ENCODE measurements at regions not wholly inside any gene's neighbourhood (a gene's known extent, or its start where the extent isn't known, plus 50 kb on each side); places are given as distances from the start of the nearest gene placed in this dataset.

GRCh38 chr5:162484095-162484494, 416.5 kb downstream of the GABRG2 start:
- no peaks in the 10 kb centered on the region for H3K36me3 ChIP-seq (ENCODE audit: control insufficient read depth, insufficient read depth, low read length)
- no peaks in the 10 kb centered on the region for H3K9me3 ChIP-seq (ENCODE audit: control insufficient read depth, insufficient read depth, low read depth, low read length)
- H3K27me3 ChIP-seq (ENCODE audit: control insufficient read depth, insufficient read depth, low read length): no peaks in the 10 kb centered on the region
- H3K9ac ChIP-seq (ENCODE audit: low read length): no peak overlapping the region
- H3K27ac ChIP-seq (ENCODE audit: low read depth, low read length): no peak overlapping the region
- H3K4me1 ChIP-seq (ENCODE audit: control insufficient read depth, insufficient read depth, low read length): no peaks in the 10 kb centered on the region
- no peak overlapping the region for H3K4me3 ChIP-seq (ENCODE audit: low read depth, low read length)

- Histone ChIP-seq H3K9me3 (ENCODE audit: control insufficient read depth, insufficient read depth, low read depth, low read length) (no peaks in the 10 kb centered on the region), H3K9ac (ENCODE audit: low read length) (no peak overlapping the region), H3K4me3 (ENCODE audit: low read depth, low read length) (no peak overlapping the region), H3K27me3 (ENCODE audit: control insufficient read depth, insufficient read depth, low read length) (no peaks in the 10 kb centered on the region), H3K27ac (ENCODE audit: low read depth, low read length) (no peak overlapping the region), H3K4me1 (ENCODE audit: control insufficient read depth, insufficient read depth, low read length) (no peaks in the 10 kb centered on the region), H3K36me3 (ENCODE audit: control insufficient read depth, insufficient read depth, low read length) (no peaks in the 10 kb centered on the region)
Measured at GRCh38 chr5:162484986-162485385, 417.4 kb downstream of the GABRG2 start.

DNA sequence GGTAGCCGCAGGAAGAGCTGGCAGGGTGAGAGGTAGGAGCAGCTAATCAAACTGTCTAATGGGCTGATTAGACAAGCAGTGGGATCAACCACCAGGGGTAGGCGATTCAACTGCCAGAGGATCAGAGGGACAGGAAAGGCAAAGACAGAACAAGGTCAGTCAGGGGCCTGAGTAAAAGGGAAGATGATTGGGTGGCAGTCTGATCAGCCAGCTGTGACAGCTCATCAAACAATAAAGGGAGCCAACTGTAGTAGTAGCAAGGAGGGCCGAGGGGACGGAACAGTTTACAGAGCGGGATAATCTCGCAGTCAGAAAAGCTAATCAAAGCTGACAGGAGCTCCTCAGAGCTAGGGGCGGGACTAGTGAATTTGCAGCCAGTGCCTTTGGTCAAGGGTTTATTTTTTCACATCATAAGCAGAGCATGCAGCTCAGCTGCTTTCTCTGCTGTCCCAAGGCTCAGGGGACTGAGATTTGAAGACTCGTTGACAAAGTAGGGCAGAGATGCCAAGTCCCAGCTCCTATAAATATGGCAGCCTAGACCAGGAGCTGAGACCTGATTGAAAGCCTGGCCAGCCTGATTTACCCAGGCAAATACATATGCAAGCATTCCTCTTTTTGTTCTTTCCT, 418.2 kb downstream of the GABRG2 start:
- H3K27ac ChIP-seq (ENCODE audit: low read depth, low read length): no peak overlapping the region
- H3K9ac ChIP-seq (ENCODE audit: low read length): no peak overlapping the region
- no peak overlapping the region for H3K4me3 ChIP-seq (ENCODE audit: low read depth, low read length)
- H3K4me1 ChIP-seq (ENCODE audit: control insufficient read depth, insufficient read depth, low read length): no peaks in the 10 kb centered on the region
- H3K36me3 ChIP-seq (ENCODE audit: control insufficient read depth, insufficient read depth, low read length): no peaks in the 10 kb centered on the region
- H3K9me3 ChIP-seq (ENCODE audit: control insufficient read depth, insufficient read depth, low read depth, low read length): no peaks in the 10 kb centered on the region
- no peaks in the 10 kb centered on the region for H3K27me3 ChIP-seq (ENCODE audit: control insufficient read depth, insufficient read depth, low read length)

DNA sequence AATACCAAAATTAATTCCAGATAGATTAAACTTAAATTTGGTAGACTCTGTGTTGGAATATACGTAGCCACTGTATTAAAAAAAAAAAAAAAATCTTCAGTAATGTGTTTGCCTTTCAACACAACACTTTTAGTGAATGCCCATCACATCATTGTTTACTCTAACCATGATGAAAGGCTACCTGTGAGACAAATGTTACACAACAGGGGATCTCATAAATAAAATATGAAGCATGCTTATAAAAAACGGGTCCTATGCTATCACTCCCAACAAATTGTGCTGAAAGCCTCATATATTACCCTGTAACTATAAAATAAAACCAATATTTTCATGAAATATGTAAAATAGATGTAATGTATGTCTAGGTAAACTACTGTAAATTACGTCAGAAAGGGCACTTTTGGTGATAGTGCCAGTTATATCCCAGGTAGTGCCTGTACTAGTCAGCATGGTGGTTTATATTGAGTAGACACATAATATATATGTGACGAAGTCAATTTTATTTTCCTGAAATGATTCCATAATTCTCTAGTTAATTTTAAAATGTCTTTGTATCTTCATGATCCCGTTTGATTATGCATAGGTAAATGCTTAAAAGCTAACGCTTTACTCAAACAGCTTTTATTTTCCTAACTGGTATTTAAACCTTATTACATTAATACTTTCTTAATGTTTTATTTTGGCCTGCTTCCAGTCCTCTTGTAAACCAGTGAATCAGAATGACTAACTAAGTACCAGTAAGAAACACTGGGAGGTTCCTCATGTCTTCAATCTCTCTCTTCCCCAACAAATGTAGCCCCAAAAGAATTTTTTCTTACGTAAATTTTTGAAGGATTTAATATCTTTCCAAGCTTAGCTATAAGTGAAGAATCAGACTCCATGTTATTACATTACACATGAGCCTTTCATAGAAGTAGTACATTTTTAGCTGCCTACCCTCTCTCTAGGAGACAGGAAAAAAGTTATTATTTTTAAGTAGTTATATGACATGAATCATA, 420.3 kb downstream of the GABRG2 start:
- no peaks in the 10 kb centered on the region for H3K27me3 ChIP-seq (ENCODE audit: control insufficient read depth, insufficient read depth, low read length)
- H3K4me1 ChIP-seq (ENCODE audit: control insufficient read depth, insufficient read depth, low read length): no peaks in the 10 kb centered on the region
- no peak overlapping the region for H3K4me3 ChIP-seq (ENCODE audit: low read depth, low read length)
- H3K27ac ChIP-seq (ENCODE audit: low read depth, low read length): no peak overlapping the region
- no peak overlapping the region for H3K9ac ChIP-seq (ENCODE audit: low read length)
- no peaks in the 10 kb centered on the region for H3K9me3 ChIP-seq (ENCODE audit: control insufficient read depth, insufficient read depth, low read depth, low read length)
- no peaks in the 10 kb centered on the region for H3K36me3 ChIP-seq (ENCODE audit: control insufficient read depth, insufficient read depth, low read length)

GRCh38 chr5:162496100-162496808, 428.7 kb downstream of the GABRG2 start:
- H3K27me3 ChIP-seq (ENCODE audit: control insufficient read depth, insufficient read depth, low read length): no peaks in the 10 kb centered on the region
- H3K36me3 ChIP-seq (ENCODE audit: control insufficient read depth, insufficient read depth, low read length): no peaks in the 10 kb centered on the region
- H3K27ac ChIP-seq (ENCODE audit: low read depth, low read length): no peak overlapping the region
- H3K9me3 ChIP-seq (ENCODE audit: control insufficient read depth, insufficient read depth, low read depth, low read length): no peaks in the 10 kb centered on the region
- H3K9ac ChIP-seq (ENCODE audit: low read length): no peak overlapping the region
- H3K4me3 ChIP-seq (ENCODE audit: low read depth, low read length): no peak overlapping the region
- no peaks in the 10 kb centered on the region for H3K4me1 ChIP-seq (ENCODE audit: control insufficient read depth, insufficient read depth, low read length)

- Histone ChIP-seq H3K4me3 (ENCODE audit: low read depth, low read length) (no peak overlapping the region), H3K36me3 (ENCODE audit: control insufficient read depth, insufficient read depth, low read length) (no peaks in the 10 kb centered on the region), H3K9me3 (ENCODE audit: control insufficient read depth, insufficient read depth, low read depth, low read length) (no peaks in the 10 kb centered on the region), H3K4me1 (ENCODE audit: control insufficient read depth, insufficient read depth, low read length) (no peaks in the 10 kb centered on the region), H3K9ac (ENCODE audit: low read length) (no peak overlapping the region), H3K27me3 (ENCODE audit: control insufficient read depth, insufficient read depth, low read length) (no peaks in the 10 kb centered on the region), H3K27ac (ENCODE audit: low read depth, low read length) (no peak overlapping the region)
Measured at GRCh38 chr5:162497455-162497854, 429.9 kb downstream of the GABRG2 start.

- no peaks in the 10 kb centered on the region for H3K27me3 ChIP-seq (ENCODE audit: control insufficient read depth, insufficient read depth, low read length)
- H3K9ac ChIP-seq (ENCODE audit: low read length): no peak overlapping the region
- no peak overlapping the region for H3K27ac ChIP-seq (ENCODE audit: low read depth, low read length)
- H3K4me1 ChIP-seq (ENCODE audit: control insufficient read depth, insufficient read depth, low read length): no peaks in the 10 kb centered on the region
- H3K36me3 ChIP-seq (ENCODE audit: control insufficient read depth, insufficient read depth, low read length): no peaks in the 10 kb centered on the region
- no peak overlapping the region for H3K4me3 ChIP-seq (ENCODE audit: low read depth, low read length)
- no peaks in the 10 kb centered on the region for H3K9me3 ChIP-seq (ENCODE audit: control insufficient read depth, insufficient read depth, low read depth, low read length)
Measured at GRCh38 chr5:162502780-162503179, 435.2 kb downstream of the GABRG2 start.

GRCh38 chr5:162503796-162504195, 436.2 kb downstream of the GABRG2 start:
- Histone ChIP-seq H3K9me3 (ENCODE audit: control insufficient read depth, insufficient read depth, low read depth, low read length) (no peaks in the 10 kb centered on the region), H3K4me3 (ENCODE audit: low read depth, low read length) (no peak overlapping the region), H3K27ac (ENCODE audit: low read depth, low read length) (no peak overlapping the region), H3K27me3 (ENCODE audit: control insufficient read depth, insufficient read depth, low read length) (no peaks in the 10 kb centered on the region), H3K36me3 (ENCODE audit: control insufficient read depth, insufficient read depth, low read length) (no peaks in the 10 kb centered on the region), H3K4me1 (ENCODE audit: control insufficient read depth, insufficient read depth, low read length) (no peaks in the 10 kb centered on the region), H3K9ac (ENCODE audit: low read length) (no peak overlapping the region)

DNA sequence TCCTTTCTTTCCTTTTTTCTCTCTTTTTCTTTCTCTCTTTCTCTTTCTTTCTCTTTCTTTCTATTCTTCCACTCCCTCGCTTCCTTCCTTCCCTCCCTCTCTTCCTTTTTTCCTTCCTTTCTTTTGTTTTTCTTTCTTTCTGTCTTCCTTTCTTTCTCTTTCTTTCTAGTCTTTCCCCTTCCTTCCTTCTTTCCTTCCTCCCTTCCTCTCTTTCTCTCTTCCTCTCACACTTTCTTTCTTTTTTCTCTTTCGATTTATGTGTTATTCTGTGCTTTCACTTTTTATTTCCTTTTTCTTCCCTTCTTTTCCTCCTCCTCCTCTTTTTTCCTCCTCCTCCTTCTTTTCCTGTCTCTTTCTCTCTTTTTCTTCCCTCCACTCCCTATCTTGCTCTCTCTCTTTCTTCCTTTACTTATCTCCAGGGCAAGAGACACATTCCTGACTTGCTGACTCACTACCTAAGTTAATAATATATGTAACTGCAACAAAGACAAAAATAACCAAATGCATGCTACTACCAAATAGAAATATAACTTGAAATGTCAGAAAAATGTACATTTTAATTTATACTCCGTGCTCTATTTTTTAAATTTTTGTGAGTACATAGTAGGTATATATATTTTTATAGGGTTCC, 445.5 kb downstream of the GABRG2 start:
- no peaks in the 10 kb centered on the region for H3K27me3 ChIP-seq (ENCODE audit: control insufficient read depth, insufficient read depth, low read length)
- H3K9me3 ChIP-seq (ENCODE audit: control insufficient read depth, insufficient read depth, low read depth, low read length): no peaks in the 10 kb centered on the region
- H3K36me3 ChIP-seq (ENCODE audit: control insufficient read depth, insufficient read depth, low read length): no peaks in the 10 kb centered on the region
- H3K27ac ChIP-seq (ENCODE audit: low read depth, low read length): no peak overlapping the region
- no peak overlapping the region for H3K9ac ChIP-seq (ENCODE audit: low read length)
- H3K4me1 ChIP-seq (ENCODE audit: control insufficient read depth, insufficient read depth, low read length): no peaks in the 10 kb centered on the region
- no peak overlapping the region for H3K4me3 ChIP-seq (ENCODE audit: low read depth, low read length)

GRCh38 chr5:162514116-162514515, 446.5 kb downstream of the GABRG2 start:
- H3K4me1 ChIP-seq (ENCODE audit: control insufficient read depth, insufficient read depth, low read length): no peaks in the 10 kb centered on the region
- H3K27ac ChIP-seq (ENCODE audit: low read depth, low read length): no peak overlapping the region
- H3K9me3 ChIP-seq (ENCODE audit: control insufficient read depth, insufficient read depth, low read depth, low read length): no peaks in the 10 kb centered on the region
- no peak overlapping the region for H3K9ac ChIP-seq (ENCODE audit: low read length)
- H3K27me3 ChIP-seq (ENCODE audit: control insufficient read depth, insufficient read depth, low read length): no peaks in the 10 kb centered on the region
- H3K36me3 ChIP-seq (ENCODE audit: control insufficient read depth, insufficient read depth, low read length): no peaks in the 10 kb centered on the region
- no peak overlapping the region for H3K4me3 ChIP-seq (ENCODE audit: low read depth, low read length)

Data from HUES6 (cell line).